ENCODE measurements at regions not wholly inside any gene's neighbourhood (a gene's known extent, or its start where the extent isn't known, plus 50 kb on each side); places are given as distances from the start of the nearest gene placed in this dataset.

GRCh38 chr1:104733866-104734265 is 984.2 kb downstream of the AMY1C start:
- Histone ChIP-seq H3K9me3 (no peaks in the 10 kb centered on the region), H3K27ac (no peak overlapping the region), H3K27me3 (no peaks in the 10 kb centered on the region), H3K4me3 (no peak overlapping the region), H3K4me1 (no peaks in the 10 kb centered on the region), H3K36me3 (ENCODE audit: low read depth, missing control alignments) (no peaks in the 10 kb centered on the region)
- 82 to 93% methylated on average over 1 of the region's 1 CpG for WGBS, 2 donors
- intact Hi-C loops (cut with DNase I; ENCODE audit: low total_unique reads): no loop called here
- TF ChIP-seq CTCF (IDR thresholded peaks at IDR 0.05) (no peak), POLR2A (IDR thresholded peaks at IDR 0.05) (no peak)
- no peak for DNase-seq

- no peak for DNase-seq
- 48 to 64% methylated on average over 2 of the region's 2 CpGs for WGBS, 2 donors
- Histone ChIP-seq H3K4me1 (no peaks in the 10 kb centered on the region), H3K4me3 (no peak overlapping the region), H3K27ac (no peak overlapping the region), H3K27me3 (no peaks in the 10 kb centered on the region), H3K9me3 (no peaks in the 10 kb centered on the region), H3K36me3 (ENCODE audit: low read depth, missing control alignments) (no peaks in the 10 kb centered on the region)
- intact Hi-C loops (cut with DNase I; ENCODE audit: low total_unique reads): no loop called here
- no peak for TF ChIP-seq CTCF (IDR thresholded peaks at IDR 0.05)
- TF ChIP-seq POLR2A (IDR thresholded peaks at IDR 0.05): no peak
These were observed 996.2 kb downstream of the AMY1C start for GRCh38 chr1:104745875-104746274.

- no peak overlapping the region for H3K4me3 ChIP-seq
- WGBS, 2 donors: 58 to 70% methylated on average over 2 of the region's 2 CpGs
- no peaks in the 10 kb centered on the region for H3K27me3 ChIP-seq
- H3K4me1 ChIP-seq: no peaks in the 10 kb centered on the region
- DNase-seq: no peak
- no peaks in the 10 kb centered on the region for H3K9me3 ChIP-seq
- H3K27ac ChIP-seq: no peak overlapping the region
- TF ChIP-seq CTCF (IDR thresholded peaks at IDR 0.05) (no peak), POLR2A (IDR thresholded peaks at IDR 0.05) (no peak)
- no peaks in the 10 kb centered on the region for H3K36me3 ChIP-seq (ENCODE audit: low read depth, missing control alignments)
- intact Hi-C loops (cut with DNase I; ENCODE audit: low total_unique reads): no loop called here
These were observed 997.3 kb downstream of the AMY1C start for GRCh38 chr1:104746994-104747393.

GRCh38 chr1:104760017-104760416 is 1010.3 kb downstream of the AMY1C start:
- Histone ChIP-seq H3K36me3 (ENCODE audit: low read depth, missing control alignments) (no peaks in the 10 kb centered on the region), H3K9me3 (no peaks in the 10 kb centered on the region), H3K4me3 (no peak overlapping the region), H3K27ac (no peak overlapping the region), H3K4me1 (no peaks in the 10 kb centered on the region), H3K27me3 (no peaks in the 10 kb centered on the region)
- intact Hi-C loops (cut with DNase I; ENCODE audit: low total_unique reads): no loop called here
- no peak for DNase-seq
- no peak for TF ChIP-seq CTCF (IDR thresholded peaks at IDR 0.05)
- no peak for TF ChIP-seq POLR2A (IDR thresholded peaks at IDR 0.05)

- no peaks in the 10 kb centered on the region for H3K27me3 ChIP-seq
- H3K27ac ChIP-seq: no peak overlapping the region
- H3K4me3 ChIP-seq: no peak overlapping the region
- H3K36me3 ChIP-seq (ENCODE audit: low read depth, missing control alignments): no peaks in the 10 kb centered on the region
- H3K9me3 ChIP-seq: no peaks in the 10 kb centered on the region
- no peak for TF ChIP-seq CTCF (IDR thresholded peaks at IDR 0.05)
- no peak for TF ChIP-seq POLR2A (IDR thresholded peaks at IDR 0.05)
- intact Hi-C loops (cut with DNase I; ENCODE audit: low total_unique reads): no loop called here
- WGBS, 2 donors: 82 to 86% methylated on average over 7 of the region's 7 CpGs
- H3K4me1 ChIP-seq: no peaks in the 10 kb centered on the region
- DNase-seq: no peak
These were observed 1012.4 kb downstream of the AMY1C start for GRCh38 chr1:104761961-104762570.

Measured in testis (tissue), 2 donors.